ENCODE measurements at regions not wholly inside any gene's neighbourhood (a gene's known extent, or its start where the extent isn't known, plus 50 kb on each side); places are given as distances from the start of the nearest gene placed in this dataset.

DNA sequence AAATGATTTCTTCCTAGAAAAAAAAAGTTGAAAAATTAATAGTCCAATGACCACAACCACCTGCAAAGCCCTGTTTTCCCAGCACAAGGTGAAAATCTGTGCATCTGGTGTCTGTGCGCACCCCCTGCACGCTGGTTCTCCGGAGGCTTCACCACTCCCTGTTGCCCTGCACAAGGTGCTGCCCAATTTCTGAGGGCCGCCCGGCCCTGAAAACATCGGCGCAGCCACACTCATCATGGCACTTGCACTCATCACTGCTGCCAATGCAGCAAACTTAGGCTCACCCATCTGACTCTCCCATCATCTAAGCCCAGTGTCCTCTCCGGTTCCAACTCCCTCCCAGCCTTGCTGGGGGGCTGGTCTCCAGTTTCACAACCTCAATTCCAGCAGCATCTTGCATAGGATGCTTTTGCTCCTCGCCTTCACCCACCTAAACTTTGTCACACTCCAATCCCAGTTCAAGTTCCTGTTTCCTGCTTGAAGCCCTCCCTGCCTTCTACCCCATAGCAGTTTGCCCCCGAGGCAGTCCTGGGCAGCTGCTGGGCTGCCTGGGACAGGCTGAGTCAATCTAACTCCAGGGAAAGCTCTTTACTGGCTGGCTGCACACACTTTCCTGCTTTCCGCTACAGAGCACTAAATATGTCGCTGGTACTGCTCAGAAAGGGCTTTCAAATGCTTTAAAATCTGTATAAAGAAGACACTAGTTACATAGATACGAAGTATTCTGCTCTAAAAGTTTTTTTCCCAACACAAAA lies 522.5 kb upstream of the ID2 start:
- no peak for DNase-seq

GRCh38 chr2:8159966-8160603 lies 521.8 kb upstream of the ID2 start:
- DNase-seq, result peak; percentile 17

DNA sequence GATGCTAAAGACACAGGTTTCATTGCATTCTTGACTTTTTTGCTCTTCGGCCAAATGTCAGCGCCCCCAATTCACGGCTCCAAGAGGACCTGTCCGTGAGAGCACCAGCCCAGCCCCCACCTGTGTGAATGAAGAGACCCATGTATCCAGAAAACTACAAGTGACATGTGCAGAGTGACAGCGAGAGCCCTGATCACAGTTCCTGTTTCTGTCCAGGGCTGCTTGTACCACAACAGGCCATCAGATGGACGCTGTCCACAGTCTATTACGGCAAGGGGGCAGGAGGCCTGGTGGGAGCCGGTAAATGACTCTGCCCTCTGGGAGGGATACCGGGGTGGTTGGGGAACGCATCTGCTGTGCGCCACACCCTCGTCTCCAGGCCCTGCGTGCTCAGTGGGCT lies 520.9 kb upstream of the ID2 start:
- DNase-seq, result no peak

GRCh38 chr2:8162552-8162951 lies 519.3 kb upstream of the ID2 start:
- DNase-seq, result no peak

GRCh38 chr2:8165550-8165949 lies 516.3 kb upstream of the ID2 start:
- DNase-seq, result no peak

DNA sequence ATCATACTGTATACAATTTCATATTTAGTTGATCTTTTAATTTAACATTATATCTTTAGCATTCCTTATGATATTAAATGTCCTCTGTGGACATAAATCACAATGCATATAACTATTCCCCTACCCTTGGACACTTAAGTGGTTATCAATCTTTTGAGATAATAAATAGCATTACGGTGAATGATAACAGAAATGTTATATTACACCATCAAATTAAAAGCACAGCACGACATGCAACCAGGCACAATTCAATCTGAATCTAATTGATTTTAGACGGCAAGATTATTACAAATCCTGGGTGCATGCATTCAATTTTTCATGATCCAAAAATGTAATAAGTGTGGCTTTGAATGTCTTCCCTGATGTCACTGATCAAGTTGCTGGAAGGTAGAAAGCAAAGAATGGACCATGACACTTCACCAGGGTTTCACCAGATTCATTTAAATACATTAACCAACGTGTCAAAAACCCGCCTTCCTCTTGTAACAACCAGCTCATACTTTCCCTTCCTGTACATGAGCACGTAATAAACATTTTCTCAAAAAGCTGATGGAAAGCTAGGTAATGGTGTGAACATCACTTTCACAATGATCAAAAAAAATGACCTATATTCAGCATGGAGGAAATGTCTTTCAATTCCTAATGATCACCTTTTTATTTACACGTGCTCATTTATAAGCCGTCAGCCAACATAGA lies 513.7 kb upstream of the ID2 start:
- no peak for DNase-seq

DNA sequence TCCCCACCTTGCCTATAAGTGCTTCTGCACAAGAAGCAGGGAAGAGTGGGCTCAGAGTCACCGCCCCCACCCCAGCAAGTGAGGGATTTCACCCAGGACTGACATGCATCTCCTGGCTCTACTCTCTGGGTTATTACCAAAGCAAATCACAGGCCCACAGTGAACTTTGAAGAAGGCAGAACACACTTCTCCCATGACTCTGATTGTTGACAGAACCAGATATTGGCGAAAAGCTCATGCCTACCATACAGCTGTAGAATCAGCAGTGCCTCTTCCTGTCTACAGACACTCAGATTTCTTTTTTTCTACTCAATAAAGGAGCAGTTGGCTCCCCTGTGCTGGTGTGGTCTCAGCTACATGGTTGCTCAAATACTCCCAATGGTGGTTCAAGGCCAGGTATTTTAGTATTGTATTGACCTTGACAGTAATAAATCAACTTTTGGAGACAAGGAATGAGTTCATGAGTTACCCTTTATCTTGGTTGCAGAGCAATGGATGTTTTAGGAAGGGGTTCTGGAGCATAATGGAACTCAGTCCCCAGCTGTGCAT lies 512.9 kb upstream of the ID2 start:
- no peak for DNase-seq

DNA sequence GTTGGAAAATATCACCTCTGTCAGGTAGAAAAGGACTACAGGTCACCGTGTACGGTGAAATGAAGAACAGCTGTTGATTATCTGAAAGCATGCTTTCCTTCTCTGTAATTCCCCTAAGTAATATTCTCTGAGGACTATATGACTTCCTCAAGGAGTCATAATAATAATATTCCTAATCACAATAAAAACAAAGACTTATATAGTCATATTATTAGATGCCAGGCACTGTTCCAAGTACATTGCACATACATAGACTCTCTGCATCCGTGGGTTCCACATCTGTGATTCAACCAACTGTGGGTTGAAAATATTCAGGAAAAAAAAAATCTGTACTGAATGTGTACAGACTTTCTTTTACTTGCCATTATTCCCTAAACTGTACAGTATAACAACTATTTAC lies 512.4 kb upstream of the ID2 start:
- DNase-seq, result no peak

DNA sequence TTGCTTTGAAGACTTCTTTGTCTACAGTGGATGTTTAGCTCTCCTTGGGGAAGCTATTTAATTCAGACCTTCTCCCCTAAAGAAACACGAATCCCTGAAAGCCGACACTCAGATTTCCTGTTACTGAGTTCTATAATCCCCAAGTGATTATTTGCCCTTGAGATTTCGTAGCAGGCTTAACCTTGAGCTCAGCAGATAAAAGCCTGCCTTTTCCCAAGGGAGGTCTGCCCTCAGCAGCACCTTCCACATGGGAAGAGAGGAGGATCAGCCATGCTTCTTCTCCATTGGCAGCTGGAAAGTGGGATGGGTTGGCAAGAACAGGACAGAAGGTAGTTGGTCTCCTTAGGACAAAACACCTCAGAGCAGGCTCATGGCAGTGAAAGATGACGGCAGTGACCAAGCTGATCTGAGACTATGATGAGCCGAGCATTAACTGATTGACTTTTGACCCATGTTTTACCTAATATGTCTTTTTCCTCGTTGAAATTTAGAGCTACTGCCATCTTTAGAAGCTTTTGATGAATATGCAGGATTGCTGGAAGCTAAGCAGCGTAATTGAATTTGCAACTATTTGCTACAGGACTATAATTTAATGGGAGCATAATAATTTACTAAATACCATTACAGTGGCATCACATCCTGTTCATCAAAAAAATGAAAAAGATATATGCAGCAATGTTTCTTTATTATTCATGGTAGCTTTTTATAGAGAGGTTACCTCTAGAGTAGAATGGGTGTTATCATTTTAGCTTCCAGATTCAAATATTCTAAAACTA lies 511.1 kb upstream of the ID2 start:
- peak; percentile 89 for DNase-seq

DNA sequence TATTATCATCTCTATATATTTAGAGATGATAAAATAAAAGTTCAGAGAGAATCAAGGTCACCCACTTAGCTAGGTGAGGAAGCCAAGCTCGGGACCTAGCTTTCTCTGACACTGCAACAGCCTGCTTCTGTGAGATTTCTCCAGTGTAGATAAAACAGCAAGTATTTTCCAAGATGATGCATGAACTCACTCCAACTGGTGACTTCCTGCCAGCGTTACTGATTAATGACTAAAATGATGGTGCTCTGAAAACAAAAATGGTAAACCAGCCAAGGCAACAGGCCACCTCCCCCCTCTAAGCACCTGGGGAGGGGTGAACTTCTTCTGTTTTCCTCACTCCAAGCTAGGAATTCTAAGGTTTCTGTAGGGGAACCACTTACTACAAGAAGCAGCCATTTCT lies 510.2 kb upstream of the ID2 start:
- DNase-seq, result no peak

- no peak for DNase-seq
Observed at GRCh38 chr2:8172661-8173060, 509.2 kb upstream of the ID2 start.

DNA sequence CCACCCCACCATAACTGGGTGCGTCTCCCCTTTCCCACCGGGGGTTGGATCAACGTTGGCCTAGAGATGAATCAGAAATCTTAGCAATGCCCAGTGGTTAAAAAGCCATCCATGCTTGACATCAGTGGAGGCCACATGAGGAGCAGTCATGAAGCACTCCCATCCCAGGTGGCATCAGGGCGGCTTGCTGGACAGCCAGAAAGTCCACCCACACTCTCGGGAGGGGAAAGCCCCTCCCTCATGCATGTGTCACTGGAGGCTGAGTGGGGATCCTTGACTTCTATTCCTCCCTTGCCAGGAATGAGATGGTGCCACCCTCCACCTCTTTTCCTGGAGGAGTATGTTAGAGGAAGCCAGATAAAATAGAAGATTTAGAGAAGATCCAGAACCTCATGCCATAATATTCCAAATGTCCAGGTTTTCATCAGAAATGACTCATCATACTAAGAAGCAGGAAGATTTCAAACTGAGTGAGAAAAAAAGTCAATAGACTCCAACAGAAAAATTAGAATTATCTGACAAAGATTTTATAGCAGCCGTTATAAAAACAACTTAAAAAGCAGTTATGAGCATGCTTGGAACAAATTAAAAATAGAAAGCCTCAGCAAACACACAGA lies 507.1 kb upstream of the ID2 start:
- no peak for DNase-seq

GRCh38 chr2:8176887-8177286 lies 505.0 kb upstream of the ID2 start:
- no peak for DNase-seq

- DNase-seq, result no peak
Observed at GRCh38 chr2:8177566-8177965, 504.3 kb upstream of the ID2 start.

DNA sequence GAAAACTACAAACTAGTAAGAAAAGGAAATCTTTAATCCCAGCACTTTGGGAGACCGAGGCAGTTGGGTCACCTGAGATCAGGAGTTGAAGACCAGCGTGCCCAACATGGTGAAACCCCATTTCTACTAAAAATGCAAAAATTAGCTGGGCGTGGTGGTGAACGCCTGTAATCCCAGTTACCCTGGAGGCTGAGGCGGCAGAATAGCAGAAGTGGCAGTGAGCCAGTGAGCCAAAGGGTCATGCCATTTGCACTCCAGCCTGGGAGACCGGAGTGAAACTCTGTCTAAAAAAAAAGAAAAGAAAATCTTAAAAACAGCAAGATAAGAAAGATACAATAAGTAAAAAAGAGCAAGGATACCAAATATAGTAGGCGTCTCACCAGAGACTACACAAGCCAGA lies 502.9 kb upstream of the ID2 start:
- no peak for DNase-seq

DNA sequence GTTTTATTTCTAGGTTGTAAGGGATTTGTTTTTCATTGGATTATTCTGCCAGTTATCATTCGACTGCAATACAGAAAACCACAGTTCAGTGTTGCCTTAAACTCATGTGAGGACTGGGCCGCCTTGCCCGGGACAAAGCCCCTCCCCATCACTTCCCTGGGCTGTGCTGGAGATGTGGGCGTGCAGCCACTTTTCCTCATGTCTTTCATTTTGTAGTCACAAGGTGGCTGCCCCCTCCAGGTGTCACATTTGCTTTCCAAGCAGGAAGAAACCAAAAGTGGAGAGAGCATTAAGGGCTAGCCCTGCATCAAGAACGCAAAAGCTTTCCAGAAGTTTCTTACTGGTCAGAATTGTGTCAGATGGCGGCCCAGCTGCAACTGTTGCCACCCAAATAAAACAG lies 492.5 kb upstream of the ID2 start:
- DNase-seq, result no peak

- DNase-seq, result no peak
Observed at GRCh38 chr2:8190279-8190678, 491.6 kb upstream of the ID2 start.

- DNase-seq, result no peak
Observed at GRCh38 chr2:8191427-8191826, 490.4 kb upstream of the ID2 start.

DNA sequence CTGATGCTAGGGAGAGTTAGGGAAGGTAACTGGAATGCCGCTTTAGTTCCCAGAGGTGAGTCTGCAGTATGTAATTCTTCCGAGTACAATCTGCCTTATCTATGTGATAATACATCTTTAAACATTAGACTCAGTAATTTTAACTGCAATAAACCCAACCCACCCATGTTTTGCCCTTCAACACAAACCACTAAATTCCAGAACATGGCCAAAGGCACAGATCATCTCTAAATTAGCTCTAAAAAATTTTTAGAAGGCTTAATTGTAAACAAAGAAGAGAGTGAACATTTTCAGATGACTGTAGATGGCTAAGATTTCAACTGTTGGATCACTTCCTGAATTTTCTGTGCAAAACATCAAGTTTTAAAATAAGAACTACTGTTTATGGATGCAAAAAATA lies 488.7 kb upstream of the ID2 start:
- no peak for DNase-seq

DNA sequence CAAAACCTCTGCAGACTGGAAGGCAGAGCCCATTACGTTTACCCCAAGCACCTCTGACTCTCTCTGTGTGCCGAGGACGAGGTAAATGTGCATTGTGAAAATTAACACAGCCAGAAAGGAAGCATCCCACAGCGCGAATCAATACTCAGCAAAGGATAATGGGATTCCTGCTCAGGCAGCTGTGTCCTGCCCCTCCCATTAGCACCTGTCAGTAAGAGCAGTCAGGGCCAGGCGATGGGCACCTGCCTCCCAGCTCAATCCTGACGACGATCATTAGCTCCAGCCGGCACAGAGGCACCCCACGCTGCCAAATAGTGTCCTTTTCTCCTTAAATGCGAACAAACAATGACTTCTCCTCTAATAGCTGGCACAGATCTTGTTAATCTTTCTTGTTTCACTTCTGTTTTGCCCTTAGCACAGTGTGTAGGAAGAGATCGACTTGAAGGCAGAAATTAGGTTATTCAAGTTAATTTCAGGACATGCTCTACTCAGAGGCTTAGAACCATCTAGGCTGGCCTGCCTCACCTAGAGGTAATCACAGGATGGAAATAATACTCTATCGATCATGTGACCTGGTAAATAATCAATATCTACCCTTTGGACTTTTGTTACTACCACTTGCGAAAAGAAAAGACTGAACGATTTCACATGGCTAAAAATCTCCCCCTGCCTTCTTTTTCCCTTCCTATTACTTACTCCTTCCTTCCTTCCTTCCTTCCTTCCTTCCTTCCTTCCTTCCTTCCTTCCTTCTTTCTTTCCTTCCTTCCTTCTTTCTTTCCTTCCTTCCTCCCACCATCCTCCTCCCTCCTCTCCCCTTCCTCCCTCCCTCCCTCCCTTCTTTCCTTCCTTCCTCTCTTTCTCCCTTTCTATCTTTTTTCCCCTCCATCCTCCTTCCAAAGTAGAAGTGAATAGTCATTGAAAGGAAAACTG lies 487.9 kb upstream of the ID2 start:
- DNase-seq, result peak; percentile 74

- no peak for DNase-seq
Observed at GRCh38 chr2:8195784-8196183, 486.1 kb upstream of the ID2 start.

GRCh38 chr2:8196316-8196715 lies 485.5 kb upstream of the ID2 start:
- no peak for DNase-seq

All from NCI-H82 (cell line).